ENCODE measurements at regions not wholly inside any gene's neighbourhood (a gene's known extent, or its start where the extent isn't known, plus 50 kb on each side); places are given as distances from the start of the nearest gene placed in this dataset.

DNA sequence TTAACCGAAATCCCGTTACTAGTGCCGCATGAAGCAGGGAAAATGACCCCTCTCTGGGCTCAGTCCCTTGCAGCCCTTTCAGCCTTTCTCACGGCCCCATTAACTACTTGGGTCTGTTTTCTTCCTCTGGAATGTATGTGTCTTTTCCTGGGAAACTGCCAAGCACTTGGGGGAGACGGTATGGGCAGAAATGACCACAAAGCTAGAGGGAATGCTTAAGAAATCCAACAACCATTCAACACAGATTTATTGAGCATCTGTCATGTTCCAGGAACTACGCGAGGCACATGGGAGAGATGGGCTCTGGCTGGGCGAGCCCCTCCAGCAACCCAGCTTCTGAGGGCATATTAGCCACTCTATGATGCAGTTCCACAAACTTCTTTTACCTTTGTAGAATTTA is 462.6 kb downstream of the BUD13 start:
- Mint-ChIP-seq H3K4me3 (no peak overlapping the region), H3K36me3 (ENCODE audit: low read depth) (no peaks in the 10 kb centered on the region), H3K27me3 (peaks cover 2% of the 10 kb centered on the region), H3K27ac (no peak overlapping the region), H3K9me3 (no peaks in the 10 kb centered on the region), H3K4me1 (no peaks in the 10 kb centered on the region)
- ChIA-PET POLR2A (no interaction called here), CTCF (no interaction called here)
- DNase-seq = no peak

DNA sequence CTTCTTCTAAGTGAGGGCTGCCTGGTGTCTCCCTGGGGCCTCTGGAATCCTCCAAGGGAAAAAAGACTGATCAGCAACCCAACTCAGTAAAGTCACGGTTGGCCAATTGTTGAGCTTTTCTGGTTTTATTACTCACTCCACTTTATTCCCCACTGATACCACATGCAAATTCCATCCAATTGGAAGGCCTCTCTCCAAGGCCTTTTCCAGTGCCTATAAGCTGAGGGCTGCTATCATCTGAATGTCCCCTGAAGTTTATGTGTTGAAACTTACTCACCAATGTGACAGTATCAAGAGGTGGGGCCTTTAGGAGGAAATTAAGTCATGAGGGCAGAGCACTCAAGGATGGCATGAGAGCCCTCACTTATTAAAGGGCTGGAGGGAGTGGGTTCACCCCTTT is 463.3 kb downstream of the BUD13 start:
- Mint-ChIP-seq H3K4me3 (no peak overlapping the region), H3K36me3 (ENCODE audit: low read depth) (no peaks in the 10 kb centered on the region), H3K27me3 (peaks cover 2% of the 10 kb centered on the region), H3K27ac (no peak overlapping the region), H3K9me3 (no peaks in the 10 kb centered on the region), H3K4me1 (no peaks in the 10 kb centered on the region)
- CTCF ChIA-PET = interaction anchor here (1.7 kb wide), 1 partner anchor 26 kb away, joined by 4 read pairs; no protein-coding TSS in a partner anchor
- POLR2A ChIA-PET = no interaction called here
- no peak for DNase-seq

GRCh38 chr11:116302756-116303155 is 470.0 kb downstream of the BUD13 start:
- Mint-ChIP-seq H3K9me3 (no peaks in the 10 kb centered on the region), H3K4me1 (no peaks in the 10 kb centered on the region), H3K27ac (no peak overlapping the region), H3K27me3 (no peaks in the 10 kb centered on the region), H3K4me3 (no peak overlapping the region), H3K36me3 (ENCODE audit: low read depth) (no peaks in the 10 kb centered on the region)
- CTCF ChIA-PET = no interaction called here
- POLR2A ChIA-PET = no interaction called here
- DNase-seq = no peak

GRCh38 chr11:116301141-116301540 is 471.6 kb downstream of the BUD13 start:
- Mint-ChIP-seq H3K27ac (no peak overlapping the region), H3K36me3 (ENCODE audit: low read depth) (no peaks in the 10 kb centered on the region), H3K9me3 (no peaks in the 10 kb centered on the region), H3K4me3 (no peak overlapping the region), H3K27me3 (no peaks in the 10 kb centered on the region), H3K4me1 (no peaks in the 10 kb centered on the region)
- DNase-seq = no peak
- ChIA-PET POLR2A (no interaction called here), CTCF (no interaction called here)

DNA sequence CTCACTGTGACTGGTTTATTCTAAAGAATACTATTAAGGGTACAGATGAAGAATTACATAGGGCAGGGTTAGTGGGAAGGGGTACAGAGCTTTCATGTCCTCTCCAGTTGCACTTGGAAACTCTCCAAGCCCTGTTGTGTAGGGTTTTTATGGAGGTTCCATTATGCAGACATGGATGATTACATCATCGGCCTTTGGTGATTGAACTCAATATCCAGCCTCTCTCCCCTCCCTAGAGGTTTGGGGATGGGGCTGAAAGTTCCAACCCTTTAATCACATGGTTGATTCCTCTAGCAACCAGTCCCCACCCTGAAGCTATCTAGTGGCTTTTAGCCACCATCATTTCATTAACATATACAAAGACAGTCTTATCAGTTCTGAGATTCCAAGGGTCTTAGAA is 472.6 kb downstream of the BUD13 start:
- DNase-seq = no peak
- ChIA-PET POLR2A (no interaction called here), CTCF (no interaction called here)
- no peak overlapping the region for H3K27ac Mint-ChIP-seq
- H3K36me3 Mint-ChIP-seq (ENCODE audit: low read depth) = no peaks in the 10 kb centered on the region
- H3K4me1 Mint-ChIP-seq = no peaks in the 10 kb centered on the region
- H3K27me3 Mint-ChIP-seq = no peaks in the 10 kb centered on the region
- H3K4me3 Mint-ChIP-seq = no peak overlapping the region
- no peaks in the 10 kb centered on the region for H3K9me3 Mint-ChIP-seq

GRCh38 chr11:116294630-116295029 is 478.2 kb downstream of the BUD13 start:
- Mint-ChIP-seq H3K4me1 (no peaks in the 10 kb centered on the region), H3K9me3 (no peaks in the 10 kb centered on the region), H3K27ac (no peak overlapping the region), H3K27me3 (no peaks in the 10 kb centered on the region), H3K36me3 (ENCODE audit: low read depth) (no peaks in the 10 kb centered on the region), H3K4me3 (no peak overlapping the region)
- DNase-seq = no peak
- POLR2A ChIA-PET = no interaction called here
- CTCF ChIA-PET = interaction anchor here (0.8 kb wide), 1 partner anchor 12 kb away, joined by 4 read pairs; no protein-coding TSS in a partner anchor

- Mint-ChIP-seq H3K4me3 (no peak overlapping the region), H3K4me1 (no peaks in the 10 kb centered on the region), H3K27me3 (peaks cover 3% of the 10 kb centered on the region), H3K36me3 (ENCODE audit: low read depth) (no peaks in the 10 kb centered on the region), H3K9me3 (no peaks in the 10 kb centered on the region), H3K27ac (no peak overlapping the region)
- POLR2A ChIA-PET = no interaction called here
- no peak for DNase-seq
- CTCF ChIA-PET = no interaction called here
Measured at GRCh38 chr11:116287866-116288265, 484.9 kb downstream of the BUD13 start.

- H3K4me3 Mint-ChIP-seq = no peak overlapping the region
Measured at GRCh38 chr11:116285026-116285425, 487.8 kb downstream of the BUD13 start.

GRCh38 chr11:116283300-116283699 is 489.5 kb downstream of the BUD13 start:
- Mint-ChIP-seq H3K27me3 (peaks cover 3% of the 10 kb centered on the region), H3K27ac (no peak overlapping the region), H3K9me3 (no peaks in the 10 kb centered on the region), H3K36me3 (ENCODE audit: low read depth) (no peaks in the 10 kb centered on the region), H3K4me3 (no peak overlapping the region), H3K4me1 (no peaks in the 10 kb centered on the region)
- ChIA-PET POLR2A (no interaction called here), CTCF (interaction anchor here (1.7 kb wide), 1 partner anchor 25 kb away, joined by 4 read pairs; no protein-coding TSS in a partner anchor)
- no peak for DNase-seq

More at GRCh38 chr11:116285026-116285425, 487.8 kb downstream of the BUD13 start:
- Mint-ChIP-seq H3K4me1 (no peaks in the 10 kb centered on the region), H3K36me3 (ENCODE audit: low read depth) (no peaks in the 10 kb centered on the region), H3K27ac (no peak overlapping the region), H3K9me3 (no peaks in the 10 kb centered on the region), H3K27me3 (peaks cover 3% of the 10 kb centered on the region)
- ChIA-PET POLR2A (no interaction called here), CTCF (no interaction called here)
- no peak for DNase-seq

GRCh38 chr11:116282481-116282880 is 490.3 kb downstream of the BUD13 start:
- Mint-ChIP-seq H3K27me3 (peaks cover 3% of the 10 kb centered on the region), H3K4me1 (no peaks in the 10 kb centered on the region), H3K9me3 (no peaks in the 10 kb centered on the region), H3K27ac (no peak overlapping the region), H3K4me3 (no peak overlapping the region), H3K36me3 (ENCODE audit: low read depth) (no peaks in the 10 kb centered on the region)
- ChIA-PET POLR2A (no interaction called here), CTCF (interaction anchor here (1.7 kb wide), 1 partner anchor 26 kb away, joined by 4 read pairs; no protein-coding TSS in a partner anchor)
- no peak for DNase-seq

- ChIA-PET POLR2A (no interaction called here), CTCF (no interaction called here)
- Mint-ChIP-seq H3K27me3 (peaks cover 3% of the 10 kb centered on the region), H3K27ac (no peak overlapping the region), H3K36me3 (ENCODE audit: low read depth) (no peaks in the 10 kb centered on the region), H3K4me3 (no peak overlapping the region), H3K9me3 (no peaks in the 10 kb centered on the region), H3K4me1 (no peaks in the 10 kb centered on the region)
- no peak for DNase-seq
Measured at GRCh38 chr11:116281173-116282160, 491.3 kb downstream of the BUD13 start.

- Mint-ChIP-seq H3K4me3 (no peak overlapping the region), H3K9me3 (no peaks in the 10 kb centered on the region), H3K4me1 (no peaks in the 10 kb centered on the region), H3K27ac (no peak overlapping the region), H3K27me3 (peaks cover under 1% of the 10 kb centered on the region), H3K36me3 (ENCODE audit: low read depth) (no peaks in the 10 kb centered on the region)
- no peak for DNase-seq
- CTCF ChIA-PET = no interaction called here
- POLR2A ChIA-PET = no interaction called here
Measured at GRCh38 chr11:116279511-116279910, 493.3 kb downstream of the BUD13 start.

DNA sequence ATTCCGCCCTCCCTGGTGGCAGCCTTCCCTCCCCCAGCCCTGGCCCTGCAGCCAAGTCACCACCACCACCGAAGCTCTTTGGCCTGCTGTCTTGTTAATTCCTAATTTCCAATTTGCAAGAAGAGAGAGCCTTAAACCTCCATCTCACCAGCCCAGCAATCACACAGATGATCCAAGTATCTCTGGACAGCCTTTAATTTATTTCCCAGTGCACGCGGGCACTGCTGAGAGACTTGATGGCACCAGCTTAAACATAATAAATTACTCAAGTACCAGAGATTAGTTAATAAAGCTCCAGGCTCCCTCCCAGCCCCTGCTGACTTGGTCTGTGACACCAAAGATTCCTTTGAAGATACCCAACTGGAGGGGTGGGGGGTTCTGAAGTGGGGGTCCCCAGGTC is 494.7 kb downstream of the BUD13 start:
- Mint-ChIP-seq H3K4me3 (no peak overlapping the region), H3K27me3 (no peaks in the 10 kb centered on the region), H3K9me3 (no peaks in the 10 kb centered on the region), H3K36me3 (ENCODE audit: low read depth) (no peaks in the 10 kb centered on the region), H3K4me1 (no peaks in the 10 kb centered on the region), H3K27ac (no peak overlapping the region)
- ChIA-PET CTCF (no interaction called here), POLR2A (no interaction called here)
- no peak for DNase-seq

Data from activated CD4-positive, alpha-beta T cell treated with anti-CD3 and anti-CD28 coated beads, Interleukin-2, amount 10 ng/mL, durations not matched to agents 7 days and 5 days (primary cell).